Smooth muscle cell of the brain vasculature (primary cell): ENCODE measurements at regions not wholly inside any gene's neighbourhood (a gene's known extent, or its start where the extent isn't known, plus 50 kb on each side); places are given as distances from the start of the nearest gene placed in this dataset.

Experiments used
- DNase-seq: peaks from one replicate; pipeline ENCODE4 v3.0.0-alpha.2; 2012; ENCODE audit warnings: low read depth, low spot score

GRCh38 chr6:21648475-21649050, 55.0 kb downstream of the SOX4 start:
- DNase-seq, result no peak

- DNase-seq, result no peak
These were observed 59.8 kb downstream of the SOX4 start for GRCh38 chr6:21653323-21653722.

- no peak for DNase-seq
These were observed 60.4 kb downstream of the SOX4 start for GRCh38 chr6:21653905-21654304.

- no peak for DNase-seq
These were observed 60.8 kb downstream of the SOX4 start for GRCh38 chr6:21654361-21654760.

GRCh38 chr6:21663966-21664313, 70.4 kb downstream of the SOX4 start:
- DNase-seq, result no peak

GRCh38 chr6:21664314-21665109, 71.0 kb downstream of the SOX4 start:
- no peak for DNase-seq

GRCh38 chr6:21665110-21665391, 71.5 kb downstream of the SOX4 start:
- no peak for DNase-seq

- no peak for DNase-seq
These were observed 72.0 kb downstream of the SOX4 start for GRCh38 chr6:21665392-21666200.

GRCh38 chr6:21666201-21666691, 72.7 kb downstream of the SOX4 start:
- no peak for DNase-seq

GRCh38 chr6:21666853-21667681, 73.5 kb downstream of the SOX4 start:
- no peak for DNase-seq

GRCh38 chr6:21668795-21669194, 75.2 kb downstream of the SOX4 start:
- no peak for DNase-seq

- no peak for DNase-seq
These were observed 83.2 kb downstream of the SOX4 start for GRCh38 chr6:21676769-21677168.

GRCh38 chr6:21678990-21679389, 85.4 kb downstream of the SOX4 start:
- no peak for DNase-seq

- no peak for DNase-seq
These were observed 86.3 kb downstream of the SOX4 start for GRCh38 chr6:21679761-21680265.

- DNase-seq, result no peak
These were observed 87.1 kb downstream of the SOX4 start for GRCh38 chr6:21680611-21681010.

- DNase-seq, result no peak
These were observed 96.9 kb downstream of the SOX4 start for GRCh38 chr6:21690489-21690888.

- DNase-seq, result no peak
These were observed 98.3 kb downstream of the SOX4 start for GRCh38 chr6:21691685-21692346.

- no peak for DNase-seq
These were observed 99.2 kb downstream of the SOX4 start for GRCh38 chr6:21692721-21693120.

- DNase-seq, result no peak
These were observed 100.6 kb downstream of the SOX4 start for GRCh38 chr6:21694168-21694567.

- no peak for DNase-seq
These were observed 114.2 kb downstream of the SOX4 start for GRCh38 chr6:21707524-21708319.

- DNase-seq, result no peak
These were observed 114.7 kb downstream of the SOX4 start for GRCh38 chr6:21708320-21708580.
